OCI-LY3 (cell line): ENCODE measurements at regions not wholly inside any gene's neighbourhood (a gene's known extent, or its start where the extent isn't known, plus 50 kb on each side); places are given as distances from the start of the nearest gene placed in this dataset.

ENCODE experiments used
- H2AFZ ChIP-seq: fragments of 200-600, 300-600 bp; shearing (Covaris generic); 2 replicates; pipeline ENCODE4 v1.6.0; 2014; ENCODE audit warnings: antibody characterized with exemption, low read depth, low read length
- H3K27ac ChIP-seq: fragments of 200-600, 300-600 bp; sonication (generic); 2 replicates; pipeline ENCODE4 v1.5.1; 2014; ENCODE audit warnings: mild to moderate bottlenecking, low read length, moderate library complexity, mixed read lengths
- H3K27me3 ChIP-seq: fragments of 200-600, 300-600 bp; sonication (generic); 2 replicates; pipeline ENCODE4 v1.6.1; 2014; ENCODE audit warnings: low read depth, low read length, mixed read lengths
- H3K36me3 ChIP-seq: fragments of 200-600, 300-600 bp; sonication (generic); replicated peaks from 2 replicates; pipeline ENCODE3; 2014; ENCODE audit warnings: low read depth, low read length, mixed read lengths
- H3K4me1 ChIP-seq: fragments of 300-600, 200-600 bp; sonication (generic); 2 replicates; pipeline ENCODE4 v1.6.1; 2014; ENCODE audit warnings: low read length, mixed read lengths
- H3K4me2 ChIP-seq: fragments of 200-600, 300-600 bp; sonication (generic); 2 replicates; pipeline ENCODE4 v1.6.1; 2014; ENCODE audit warnings: low read length, mixed read lengths
- H3K4me3 ChIP-seq: fragments of 300-600, 200-600 bp; sonication (generic); 2 replicates; pipeline ENCODE4 v1.5.1; 2014; ENCODE audit warnings: antibody characterized with exemption, mild to moderate bottlenecking, low read length, moderate library complexity
- H3K79me2 ChIP-seq: fragments of 300-600, 200-600 bp; shearing (Covaris generic); 2 replicates; pipeline ENCODE4 v1.6.1; 2014; ENCODE audit warnings: mild to moderate bottlenecking, low read length, mixed read lengths
- H3K9ac ChIP-seq: fragments of 300-600, 200-600 bp; shearing (Covaris generic); 2 replicates; pipeline ENCODE4 v1.6.0; 2014; ENCODE audit warnings: mild to moderate bottlenecking, low read length, moderate library complexity
- H3K9me3 ChIP-seq: fragments of 200-600, 300-600 bp; shearing (Covaris generic); 2 replicates; pipeline ENCODE4 v1.6.1; 2014; ENCODE audit warnings: low read length, mixed read lengths; ENCODE audit not compliant: insufficient read depth
- H4K20me1 ChIP-seq: fragments of 200-600, 300-600 bp; sonication (generic); 2 replicates; pipeline ENCODE4 v1.6.1; 2016; ENCODE audit warnings: low read length, mixed read lengths; ENCODE audit not compliant: insufficient read depth
- EZH2phosphoT487 ChIP-seq: fragments of 200-600 bp; shearing (Covaris generic); IDR thresholded peaks from 2 replicates; pipeline ENCODE4 v1.6.1; 2018; ENCODE audit warnings: antibody characterized with exemption, mixed run types, low read depth
- TF ChIP-seq, protein P1 (sequence below): fragments of 200-600, 300-600 bp; sonication (generic); IDR thresholded peaks from 2 replicates; pipeline ENCODE4 v1.5.1; 2014; ENCODE audit warnings: antibody characterized with exemption, low read length, low read depth

DNA sequence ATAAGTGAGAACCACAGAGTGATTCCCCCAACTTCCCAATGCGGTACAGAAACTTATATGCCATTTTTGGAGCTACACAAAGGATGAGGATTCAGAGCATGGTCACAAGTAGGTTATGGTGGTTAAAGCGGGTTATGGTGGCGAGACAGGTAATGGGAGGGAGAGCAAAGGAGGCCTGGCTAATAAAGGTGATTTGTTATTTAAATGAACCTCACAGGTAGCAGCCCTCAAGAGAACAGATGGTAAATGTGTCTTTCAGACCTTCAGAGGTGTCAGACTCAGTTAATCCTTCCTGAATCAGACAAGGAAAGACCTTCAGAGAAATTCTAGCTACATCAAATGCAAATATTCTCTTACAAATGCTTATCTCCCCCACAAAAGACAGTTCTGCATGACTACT, 1971.4 kb downstream of the OLFM4 start:
- peaks cover 5% of the 10 kb centered on the region for H3K36me3 ChIP-seq
- no peaks in the 10 kb centered on the region for H3K79me2 ChIP-seq
- H3K9ac ChIP-seq, result no peak overlapping the region
- no peak overlapping the region for H2AFZ ChIP-seq
- no peaks in the 10 kb centered on the region for H3K27me3 ChIP-seq
- peaks cover 8% of the 10 kb centered on the region; the same call in 1 of the 2 replicates for H3K9me3 ChIP-seq
- no peaks in the 10 kb centered on the region for H3K4me1 ChIP-seq
- no peak overlapping the region for H3K4me3 ChIP-seq
- no peak for TF ChIP-seq EZH2phosphoT487
- TF ChIP-seq, protein P1, sequence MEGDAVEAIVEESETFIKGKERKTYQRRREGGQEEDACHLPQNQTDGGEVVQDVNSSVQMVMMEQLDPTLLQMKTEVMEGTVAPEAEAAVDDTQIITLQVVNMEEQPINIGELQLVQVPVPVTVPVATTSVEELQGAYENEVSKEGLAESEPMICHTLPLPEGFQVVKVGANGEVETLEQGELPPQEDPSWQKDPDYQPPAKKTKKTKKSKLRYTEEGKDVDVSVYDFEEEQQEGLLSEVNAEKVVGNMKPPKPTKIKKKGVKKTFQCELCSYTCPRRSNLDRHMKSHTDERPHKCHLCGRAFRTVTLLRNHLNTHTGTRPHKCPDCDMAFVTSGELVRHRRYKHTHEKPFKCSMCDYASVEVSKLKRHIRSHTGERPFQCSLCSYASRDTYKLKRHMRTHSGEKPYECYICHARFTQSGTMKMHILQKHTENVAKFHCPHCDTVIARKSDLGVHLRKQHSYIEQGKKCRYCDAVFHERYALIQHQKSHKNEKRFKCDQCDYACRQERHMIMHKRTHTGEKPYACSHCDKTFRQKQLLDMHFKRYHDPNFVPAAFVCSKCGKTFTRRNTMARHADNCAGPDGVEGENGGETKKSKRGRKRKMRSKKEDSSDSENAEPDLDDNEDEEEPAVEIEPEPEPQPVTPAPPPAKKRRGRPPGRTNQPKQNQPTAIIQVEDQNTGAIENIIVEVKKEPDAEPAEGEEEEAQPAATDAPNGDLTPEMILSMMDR, result no peak
- H4K20me1 ChIP-seq, result no peaks in the 10 kb centered on the region
- H3K4me2 ChIP-seq, result no peak overlapping the region
- no peak overlapping the region for H3K27ac ChIP-seq

DNA sequence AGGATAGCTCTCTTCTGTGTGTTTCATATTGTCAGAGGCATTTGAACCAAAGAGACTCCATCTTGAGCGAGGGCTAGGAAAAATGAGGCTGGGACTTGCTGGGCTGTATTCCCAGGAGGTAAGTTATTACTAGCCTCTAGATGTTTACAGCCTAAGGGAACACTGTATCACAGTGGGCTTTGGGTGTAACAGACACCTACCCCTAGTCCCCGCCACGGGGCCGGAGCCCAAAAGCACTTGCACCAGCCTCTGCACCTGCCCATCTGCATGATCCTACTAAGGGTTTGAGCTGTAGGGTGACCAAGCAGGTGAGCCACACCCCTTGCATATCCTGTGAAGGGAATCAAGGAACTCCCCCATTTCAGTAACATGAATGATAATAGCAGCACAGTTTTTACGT, 1972.2 kb downstream of the OLFM4 start:
- no peaks in the 10 kb centered on the region for H3K4me1 ChIP-seq
- H2AFZ ChIP-seq, result no peak overlapping the region
- no peaks in the 10 kb centered on the region for H3K27me3 ChIP-seq
- no peak overlapping the region for H3K4me3 ChIP-seq
- peaks cover 5% of the 10 kb centered on the region for H3K36me3 ChIP-seq
- no peak for TF ChIP-seq EZH2phosphoT487
- TF ChIP-seq, protein P1, result no peak
- H3K9me3 ChIP-seq, result peaks cover 7% of the 10 kb centered on the region; the same call in 1 of the 2 replicates
- no peak overlapping the region for H3K4me2 ChIP-seq
- H3K79me2 ChIP-seq, result no peaks in the 10 kb centered on the region
- no peaks in the 10 kb centered on the region for H4K20me1 ChIP-seq
- H3K9ac ChIP-seq, result no peak overlapping the region
- H3K27ac ChIP-seq, result no peak overlapping the region

DNA sequence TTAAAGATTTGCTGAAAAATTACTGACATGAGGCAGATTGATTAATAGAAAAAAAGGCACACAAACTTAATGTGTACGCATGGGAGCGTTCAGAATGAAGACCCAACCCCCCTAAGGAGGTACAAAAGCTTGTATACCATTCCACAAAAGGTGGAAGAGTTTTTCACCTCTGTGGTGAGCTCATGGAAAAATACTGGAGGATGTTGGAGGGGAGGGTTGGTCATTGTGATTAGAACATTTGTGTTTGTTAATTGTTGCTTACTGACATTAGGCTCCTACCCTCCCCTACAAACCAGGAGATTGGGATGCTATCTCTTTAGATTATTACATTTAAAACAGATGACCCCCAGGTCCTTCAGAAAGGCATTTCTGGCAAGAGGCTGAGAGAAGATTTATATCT, 1973.3 kb downstream of the OLFM4 start:
- H3K4me2 ChIP-seq, result no peak overlapping the region

DNA sequence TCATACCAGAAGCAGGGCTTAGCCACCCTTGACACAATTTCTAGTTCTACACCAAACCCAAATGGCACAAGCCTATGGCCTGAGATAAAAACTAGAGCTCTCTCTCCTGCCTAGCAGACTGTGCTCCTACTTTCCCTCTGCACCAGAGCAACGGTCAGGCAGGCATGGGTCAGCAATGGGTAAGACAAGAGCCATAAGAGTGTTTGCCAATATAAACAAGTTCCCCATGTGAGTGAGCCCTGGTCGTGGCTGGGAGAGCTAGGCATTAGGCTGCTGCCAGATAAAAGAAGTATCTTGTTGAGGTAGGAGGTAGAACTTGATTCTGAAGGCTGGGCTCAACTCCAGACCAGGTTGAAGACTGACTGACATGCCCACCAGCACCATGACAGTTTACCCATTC, 1979.1 kb downstream of the OLFM4 start:
- Histone ChIP-seq H3K4me2 (no peak overlapping the region), H4K20me1 (no peaks in the 10 kb centered on the region), H3K9ac (no peak overlapping the region), H3K27ac (no peak overlapping the region), H3K4me1 (no peaks in the 10 kb centered on the region), H2AFZ (no peak overlapping the region), H3K36me3 (no peaks in the 10 kb centered on the region), H3K79me2 (no peaks in the 10 kb centered on the region), H3K4me3 (no peak overlapping the region), H3K9me3 (no peaks in the 10 kb centered on the region), H3K27me3 (no peaks in the 10 kb centered on the region)
- TF ChIP-seq, protein P1, result no peak
- no peak for TF ChIP-seq EZH2phosphoT487

More for the DNA sequence above, 1973.3 kb downstream of the OLFM4 start:
- no peak overlapping the region for H3K4me3 ChIP-seq
- H3K79me2 ChIP-seq, result no peaks in the 10 kb centered on the region
- no peaks in the 10 kb centered on the region for H3K36me3 ChIP-seq
- H3K27ac ChIP-seq, result no peak overlapping the region
- no peaks in the 10 kb centered on the region for H4K20me1 ChIP-seq
- TF ChIP-seq, protein P1, result no peak
- no peak for TF ChIP-seq EZH2phosphoT487
- H3K27me3 ChIP-seq, result no peaks in the 10 kb centered on the region
- H3K9me3 ChIP-seq, result no peaks in the 10 kb centered on the region
- no peak overlapping the region for H3K9ac ChIP-seq
- H2AFZ ChIP-seq, result no peak overlapping the region
- H3K4me1 ChIP-seq, result no peaks in the 10 kb centered on the region
